IPS-18c (cell line): ENCODE measurements at regions not wholly inside any gene's neighbourhood (a gene's known extent, or its start where the extent isn't known, plus 50 kb on each side); places are given as distances from the start of the nearest gene placed in this dataset.
"Not testable (repeated sequence)": the region's sequence is repeated elsewhere in the genome, so short reads cannot be mapped to it uniquely, and the experiment has no call there.

ENCODE experiments used
- H3K4me3 ChIP-seq: 2 replicates; pipeline ENCODE4 v1.7.0; 2013; ENCODE audit warnings: low read depth, mild to moderate bottlenecking, low read length, moderate library complexity; ENCODE audit not compliant: insufficient read depth
- H3K9me3 ChIP-seq: one replicate; pipeline ENCODE4 v1.6.1; 2013; ENCODE audit warnings: mild to moderate bottlenecking, low read length, moderate library complexity; ENCODE audit not compliant: control insufficient read depth, insufficient read depth

GRCh38 chr18:56284319-56284718 is 354.1 kb downstream of the TXNL1 start:
- Histone ChIP-seq H3K4me3 (no peak overlapping the region), H3K9me3 (no peaks in the 10 kb centered on the region)

GRCh38 chr18:56283316-56283715 is 355.1 kb downstream of the TXNL1 start:
- H3K9me3 ChIP-seq: no peaks in the 10 kb centered on the region
- H3K4me3 ChIP-seq: no peak overlapping the region

- H3K4me3 ChIP-seq: no peak overlapping the region
- no peaks in the 10 kb centered on the region for H3K9me3 ChIP-seq
Measured at GRCh38 chr18:56282234-56283104, 355.9 kb downstream of the TXNL1 start.

GRCh38 chr18:56279816-56280215 is 358.6 kb downstream of the TXNL1 start:
- H3K4me3 ChIP-seq, H3K9me3 ChIP-seq: not testable (repeated sequence)

GRCh38 chr18:56278421-56279003 is 359.9 kb downstream of the TXNL1 start:
- Histone ChIP-seq H3K9me3 (no peaks in the 10 kb centered on the region), H3K4me3 (no peak overlapping the region)

- Histone ChIP-seq H3K4me3 (no peak overlapping the region), H3K9me3 (no peaks in the 10 kb centered on the region)
Measured at GRCh38 chr18:56276466-56276865, 361.9 kb downstream of the TXNL1 start.

GRCh38 chr18:56273541-56274219 is 364.7 kb downstream of the TXNL1 start:
- Histone ChIP-seq H3K4me3 (no peak overlapping the region), H3K9me3 (no peaks in the 10 kb centered on the region)

GRCh38 chr18:56270671-56271250 is 367.6 kb downstream of the TXNL1 start:
- no peaks in the 10 kb centered on the region for H3K9me3 ChIP-seq

GRCh38 chr18:56269958-56270357 is 368.4 kb downstream of the TXNL1 start:
- H3K9me3 ChIP-seq: no peaks in the 10 kb centered on the region

More at GRCh38 chr18:56270671-56271250, 367.6 kb downstream of the TXNL1 start:
- H3K4me3 ChIP-seq: no peak overlapping the region

GRCh38 chr18:56268952-56269351 is 369.4 kb downstream of the TXNL1 start:
- Histone ChIP-seq H3K4me3 (no peak overlapping the region), H3K9me3 (no peaks in the 10 kb centered on the region)

More at GRCh38 chr18:56269958-56270357, 368.4 kb downstream of the TXNL1 start:
- H3K4me3 ChIP-seq: no peak overlapping the region

- H3K9me3 ChIP-seq: no peaks in the 10 kb centered on the region
- H3K4me3 ChIP-seq: no peak overlapping the region
Measured at GRCh38 chr18:56267334-56267733, 371.1 kb downstream of the TXNL1 start.

- H3K9me3 ChIP-seq: peaks cover 2% of the 10 kb centered on the region
- H3K4me3 ChIP-seq: no peak overlapping the region
Measured at GRCh38 chr18:56258178-56258577, 380.2 kb downstream of the TXNL1 start.

- H3K9me3 ChIP-seq: peaks cover 2% of the 10 kb centered on the region
- H3K4me3 ChIP-seq: no peak overlapping the region
Measured at GRCh38 chr18:56257205-56257604, 381.2 kb downstream of the TXNL1 start.

GRCh38 chr18:56256659-56257058 is 381.7 kb downstream of the TXNL1 start:
- H3K4me3 ChIP-seq: no peak overlapping the region
- peaks cover 2% of the 10 kb centered on the region for H3K9me3 ChIP-seq

GRCh38 chr18:56255381-56255780 is 383.0 kb downstream of the TXNL1 start:
- no peak overlapping the region for H3K4me3 ChIP-seq
- peaks cover 2% of the 10 kb centered on the region for H3K9me3 ChIP-seq

GRCh38 chr18:56252456-56252855 is 385.9 kb downstream of the TXNL1 start:
- Histone ChIP-seq H3K4me3 (no peak overlapping the region), H3K9me3 (peaks cover 2% of the 10 kb centered on the region)

- Histone ChIP-seq H3K4me3 (no peak overlapping the region), H3K9me3 (peaks cover 6% of the 10 kb centered on the region)
Measured at GRCh38 chr18:56248610-56249235, 389.7 kb downstream of the TXNL1 start.
